HepG2 (cell line): ENCODE measurements at regions not wholly inside any gene's neighbourhood (a gene's known extent, or its start where the extent isn't known, plus 50 kb on each side); places are given as distances from the start of the nearest gene placed in this dataset.
A peak's percentile ranks its signal among the peaks of the same experiment; 100 is the strongest.

Source experiments
- ATAC-seq: fragments of 200-7000 bp; cut with Tn5 transposase; 3 replicates; pipeline ENCODE4 v1.9.1; 2020; ENCODE audit warnings: mild to moderate bottlenecking, moderate library complexity
- BruUV-seq: library from RNA; stranded (reverse); fragments of 400-500 nt; replicated peaks from 2 replicates; lab custom pipeline; 2021; lab: Mats Ljungman, UMichigan
- CTCF ChIA-PET: fragments of 300-600 bp; formaldehyde crosslinking; extraction: SDS; loops from one replicate; lab custom pipeline; 2021; ENCODE audit warnings: low total read pairs, inconsistent platforms, low intra/inter-chr PET ratio; lab: Yijun Ruan, JAX
- POLR2A ChIA-PET: fragments of 350-600 bp; sonication (Branson Sonifier 250); formaldehyde crosslinking; loops from one replicate; lab custom pipeline; 2020; ENCODE audit warnings: antibody characterized with exemption, inconsistent platforms; lab: Yijun Ruan, JAX
- DNase-seq: peaks from one replicate; pipeline ENCODE4 v3.0.0-alpha.2; 2015; ENCODE audit warnings: low spot score
- FAIRE-seq: peaks from 3 replicates; lab custom pipeline; 2011; peaks lifted over from hg19 to GRCh38; lab: Jason Lieb, UNC
- H2AFZ ChIP-seq: one replicate; pipeline ENCODE4 v1.6.1; 2011; ENCODE audit warnings: low read length, inconsistent platforms
- H3K27ac ChIP-seq: fragments of 300-600 bp; 3 replicates; pipeline ENCODE4 v1.8.0; 2011; ENCODE audit warnings: mixed run types, mild to moderate bottlenecking, mixed read lengths, low read length, inconsistent platforms; ENCODE audit not compliant: insufficient read depth; ENCODE audit errors: extremely low read length
- H3K27me3 ChIP-seq, 2 experiments: fragments of 200-600 bp in 1 of 2; 2 replicates in 1 of 2; 3 replicates in 1 of 2; pipeline versions ENCODE4 v1.6.0 to v1.8.0; 2011; ENCODE audit warnings: low read length in 2 of 2, mild to moderate bottlenecking in 2 of 2, moderate library complexity in 2 of 2, inconsistent platforms in 1 of 2; ENCODE audit not compliant: insufficient read depth in 2 of 2, control insufficient read depth in 1 of 2
- H3K36me3 ChIP-seq, 2 experiments: fragments of 200-600 bp in 1 of 2; replicated peaks in 1 of 2; 2 replicates in 1 of 2; 3 replicates in 1 of 2; pipeline versions ENCODE4 v1.5.1 to v1.8.0; 2011; ENCODE audit warnings: low read length in 2 of 2, inconsistent platforms in 1 of 2; ENCODE audit not compliant: insufficient read depth in 2 of 2, control insufficient read depth in 1 of 2
- H3K4me1 ChIP-seq: 2 replicates; pipeline ENCODE4 v1.5.1; 2012; ENCODE audit warnings: low read length, inconsistent platforms; ENCODE audit not compliant: insufficient read depth
- H3K4me2 ChIP-seq: 2 replicates; pipeline ENCODE4 v1.6.0; 2011; ENCODE audit warnings: low read depth, low read length, inconsistent platforms
- H3K4me3 ChIP-seq, 3 experiments: fragments of 200-600 bp in 1 of 3; sonication (generic), shearing (Covaris generic) in 1 of 3; replicated peaks in 1 of 3; 2 replicates each; pipeline ENCODE4 v1.5.1; 2011 to 2016; ENCODE audit warnings: low read length in 3 of 3, inconsistent platforms in 2 of 3, low read depth in 2 of 3, mild to moderate bottlenecking in 2 of 3, control low read depth in 1 of 3, mixed read lengths in 1 of 3; ENCODE audit not compliant: insufficient read depth in 1 of 3
- H3K79me2 ChIP-seq: one replicate; pipeline ENCODE4 v1.6.1; 2011; ENCODE audit warnings: low read length, inconsistent platforms; ENCODE audit not compliant: insufficient read depth
- H3K9ac ChIP-seq: 2 replicates; pipeline ENCODE4 v1.6.0; 2011; ENCODE audit warnings: mild to moderate bottlenecking, low read depth, low read length, inconsistent platforms; ENCODE audit not compliant: insufficient read depth
- H3K9me3 ChIP-seq: 2 replicates; pipeline ENCODE4 v1.5.1; 2012; ENCODE audit warnings: mild to moderate bottlenecking, low read length
- H4K20me1 ChIP-seq: 2 replicates; pipeline ENCODE4 v1.6.0; 2011; ENCODE audit warnings: inconsistent platforms, mild to moderate bottlenecking, low read length, moderate library complexity; ENCODE audit not compliant: insufficient read depth
- ARNT2 ChIP-seq: sonication (generic); formaldehyde crosslinking; IDR thresholded peaks from 2 replicates; pipeline ENCODE4 v1.8.0; 2022; ENCODE audit warnings: mild to moderate bottlenecking, low read depth, missing genetic modification reagents, moderate library complexity
- CHCHD3 ChIP-seq: sonication (generic); formaldehyde crosslinking; IDR thresholded peaks from 2 replicates; pipeline ENCODE4 v1.8.0; 2022; ENCODE audit warnings: mild to moderate bottlenecking, missing genetic modification reagents, moderate library complexity
- FOXA1 ChIP-seq, 2 experiments: fragments of 450-650 bp in 1 of 2; sonication (generic) in 1 of 2; formaldehyde crosslinking in 1 of 2; IDR thresholded peaks; 2 replicates each; pipeline versions ENCODE4 v1.4.0 to v1.6.1; 2016 to 2020; ENCODE audit warnings: missing genetic modification reagents in 1 of 2
- HNRNPH1 ChIP-seq: fragments of 200-400 bp; formaldehyde crosslinking; optimal IDR thresholded peaks from 2 replicates; pipeline ENCODE3; 2017; ENCODE audit warnings: mild to moderate bottlenecking, low read depth, low read length
- HOXA5 ChIP-seq: sonication (generic); formaldehyde crosslinking; IDR thresholded peaks from 2 replicates; pipeline ENCODE4 v1.4.0; 2020; ENCODE audit warnings: missing genetic modification reagents
- IKZF1 ChIP-seq: fragments of 450-650 bp; IDR thresholded peaks from 2 replicates; pipeline ENCODE4 v1.7.1; 2016
- MAFK ChIP-seq, 2 experiments: IDR thresholded peaks in 1 of 2; conservative IDR thresholded peaks in 1 of 2; 2 replicates each; pipeline ENCODE4 v1.6.1; 2011; ENCODE audit warnings: improper control_type of control experiment in 2 of 2, low read length in 2 of 2
- MLX ChIP-seq: IDR thresholded peaks from 2 replicates; pipeline ENCODE4 v1.6.1; 2016
- NFE2L2 ChIP-seq: fragments of 150-350 bp; IDR thresholded peaks from 2 replicates; pipeline ENCODE4 v1.6.1; 2014; ENCODE audit warnings: low read length
- TOE1 ChIP-seq: sonication (generic); formaldehyde crosslinking; IDR thresholded peaks from 2 replicates; pipeline ENCODE4 v1.4.0; 2020; ENCODE audit warnings: mild to moderate bottlenecking, missing genetic modification reagents
- WGBS: methylation state at CpG from one replicate; pipeline ENCODE4 v1.1.6; 2017; ENCODE audit warnings: low lambda C conversion rate; 5-methylcytosine and 5-hydroxymethylcytosine counted together
- in situ Hi-C: cut with HindIII; loops from 2 replicates; pipeline ENCODE4 v1.10.0; 2017; ENCODE audit warnings: low pct_unique_long_range_greater_than_20kb; ENCODE audit not compliant: extremely low pct_ligation_motif_present
- intact Hi-C: fragments of 100-400 bp; cut with micrococcal nuclease; formaldehyde crosslinking; loops from one replicate; pipeline ENCODE4 v1.10.0; 2022; ENCODE audit not compliant: unreplicated experiment
- TF ChIP-seq, protein P1 (sequence below): sonication (generic); formaldehyde crosslinking; IDR thresholded peaks from 2 replicates; pipeline ENCODE4 v1.5.0; 2020; ENCODE audit warnings: mild to moderate bottlenecking, low read depth, missing genetic modification reagents, borderline replicate concordance

- no peak for ATAC-seq
- no peaks in the 10 kb centered on the region for H3K36me3 ChIP-seq
- no peak overlapping the region for H3K4me2 ChIP-seq
- H3K4me1 ChIP-seq: no peaks in the 10 kb centered on the region
- no peaks in the 10 kb centered on the region for H3K79me2 ChIP-seq
- in situ Hi-C loops: no loop called here
- H3K4me3 ChIP-seq: no peak overlapping the region
- CTCF ChIA-PET: no interaction called here
- intact Hi-C loops: no loop called here
- no peak for TF ChIP-seq IKZF1
- TF ChIP-seq TOE1 (CRISPR knock-in tag): no peak
- no peak for TF ChIP-seq HOXA5 (CRISPR knock-in tag)
- no peak for TF ChIP-seq CHCHD3 (CRISPR knock-in tag)
- no peak for TF ChIP-seq FOXA1 (IDR thresholded peaks at IDR 0.05)
- TF ChIP-seq FOXA1 (CRISPR knock-in tag; IDR thresholded peaks at IDR 0.05): no peak
- TF ChIP-seq ARNT2 (CRISPR knock-in tag): no peak
- H3K27me3 ChIP-seq: no peaks in the 10 kb centered on the region; a peak in 1 of 5 replicates
- H4K20me1 ChIP-seq: no peaks in the 10 kb centered on the region
- DNase-seq: no peak
- WGBS: 88% methylated on average over 6 of the region's 6 CpGs
- H3K27ac ChIP-seq: no peak overlapping the region
- H2AFZ ChIP-seq: no peak overlapping the region
- BruUV-seq: no TSS peak
- POLR2A ChIA-PET: no interaction called here
- no peak for FAIRE-seq
- no peak overlapping the region for H3K9ac ChIP-seq
- peaks cover 11% of the 10 kb centered on the region for H3K9me3 ChIP-seq
Observed at GRCh38 chr6:90910893-90911292, 324.0 kb upstream of the MAP3K7 start.

DNA sequence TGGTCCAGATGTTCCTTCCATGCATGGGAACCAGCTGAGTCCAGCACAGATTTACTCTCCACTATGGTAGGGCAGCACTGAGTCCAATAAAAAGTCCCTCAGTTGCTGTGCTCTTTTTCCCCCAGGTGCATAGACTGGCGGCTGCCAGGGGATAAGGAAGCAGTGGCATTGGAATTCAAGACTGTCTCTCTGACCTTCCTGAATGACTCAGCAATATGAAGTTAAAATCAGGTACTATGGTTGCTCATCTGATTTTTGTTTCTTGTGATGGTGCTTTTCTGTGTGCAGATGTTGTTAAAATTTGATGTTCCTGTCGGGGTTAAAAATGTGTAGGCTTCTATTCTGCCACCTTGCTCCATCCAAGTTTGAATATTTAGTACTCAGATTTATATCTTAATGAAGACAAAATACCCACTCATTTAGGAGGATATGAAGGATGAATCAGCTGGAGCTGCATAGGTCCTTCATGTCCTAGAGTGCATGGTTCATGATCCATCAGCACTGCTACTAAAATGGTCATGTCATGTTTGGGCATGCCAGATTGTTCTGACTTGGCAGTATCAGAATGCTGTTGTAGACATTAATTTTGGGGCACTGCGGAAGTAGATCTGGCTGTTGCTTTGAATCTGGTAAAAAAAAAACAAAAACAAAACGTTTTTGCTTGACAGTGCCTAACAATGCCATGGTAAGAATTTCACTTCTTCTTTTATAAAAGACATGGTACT, 321.2 kb upstream of the MAP3K7 start:
- H3K9ac ChIP-seq: no peak overlapping the region
- H3K27me3 ChIP-seq: no peaks in the 10 kb centered on the region; a peak in 1 of 5 replicates
- no peaks in the 10 kb centered on the region for H3K9me3 ChIP-seq
- H2AFZ ChIP-seq: no peak overlapping the region
- in situ Hi-C loops: no loop called here
- ATAC-seq (no peak), DNase-seq (no peak)
- ChIA-PET CTCF (no interaction called here), POLR2A (no interaction called here)
- no peak overlapping the region for H3K4me3 ChIP-seq
- H3K79me2 ChIP-seq: no peaks in the 10 kb centered on the region
- H3K27ac ChIP-seq: no peak overlapping the region
- BruUV-seq: no TSS peak
- WGBS: 5% methylated on average over 4 of the region's 4 CpGs
- no peaks in the 10 kb centered on the region for H3K36me3 ChIP-seq
- TF ChIP-seq MLX (CRISPR knock-in tag): no peak
- TF ChIP-seq MAFK (conservative IDR thresholded peaks at IDR 0.05 in 1 of 2, IDR thresholded peaks at IDR 0.05 in 1 of 2; ENCODE audit: low read length in 2 of 2): 0 out of 4 replicates have a peak, but pooled peaks have one; percentile 7 to 18
- no peak for TF ChIP-seq HNRNPH1
- TF ChIP-seq NFE2L2: peak; percentile 80
- TF ChIP-seq, protein P1, sequence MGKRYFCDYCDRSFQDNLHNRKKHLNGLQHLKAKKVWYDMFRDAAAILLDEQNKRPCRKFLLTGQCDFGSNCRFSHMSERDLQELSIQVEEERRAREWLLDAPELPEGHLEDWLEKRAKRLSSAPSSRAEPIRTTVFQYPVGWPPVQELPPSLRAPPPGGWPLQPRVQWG (CRISPR knock-in tag): no peak
- TF ChIP-seq, all 625 proteins: peak for 2
- FAIRE-seq: no peak
- Histone ChIP-seq H4K20me1 (no peaks in the 10 kb centered on the region), H3K4me1 (no peaks in the 10 kb centered on the region), H3K4me2 (no peak overlapping the region)
- intact Hi-C loops: no loop called here
